ENCODE measurements at regions not wholly inside any gene's neighbourhood (a gene's known extent, or its start where the extent isn't known, plus 50 kb on each side); places are given as distances from the start of the nearest gene placed in this dataset.

GRCh38 chr3:168990621-168991020, 672.9 kb downstream of the MECOM start:
- POLR2A ChIA-PET: no interaction called here
- CTCF ChIA-PET: no interaction called here
- RAD21 ChIA-PET (ENCODE audit: low non-redundant PET in 1 of 2, low total read pairs in 2 of 2, uncharacterized antibody in 2 of 2, unreplicated experiment in 2 of 2): no interaction called here

GRCh38 chr3:168990134-168990533, 673.4 kb downstream of the MECOM start:
- Histone ChIP-seq H3K27ac (ENCODE audit: low read depth, low read length) (no peak overlapping the region), H3K79me2 (ENCODE audit: insufficient read depth, low read length) (no peaks in the 10 kb centered on the region), H3K36me3 (ENCODE audit: control insufficient read depth in 1 of 2, insufficient read depth in 2 of 2, low read length in 2 of 2) (no peaks in the 10 kb centered on the region), H3K9ac (ENCODE audit: low read length) (no peak overlapping the region), H3K9me3 (ENCODE audit: control insufficient read depth in 1 of 2, insufficient read depth in 1 of 2, low read depth in 1 of 2, low read length in 2 of 2) (no peaks in the 10 kb centered on the region), H4K20me1 (ENCODE audit: insufficient read depth) (no peaks in the 10 kb centered on the region), H3K27me3 (ENCODE audit: insufficient read depth, low read length) (no peaks in the 10 kb centered on the region), H3K4me2 (ENCODE audit: low read length) (no peak overlapping the region), H3K4me1 (ENCODE audit: control insufficient read depth in 1 of 2, insufficient read depth in 2 of 2, low read length in 2 of 2) (no peaks in the 10 kb centered on the region), H3K4me3 (replicated peaks in 1 of 2; ENCODE audit: low read depth in 1 of 2, low read length in 2 of 2) (no peak overlapping the region), H2AFZ (ENCODE audit: low read depth, low read length, poor library complexity, severe bottlenecking) (no peak overlapping the region), H3K9me2 (ENCODE audit: insufficient read depth) (no peaks in the 10 kb centered on the region)
- BruUV-seq (replicated peaks): no TSS peak
- ATAC-seq (no peak), DNase-seq (ENCODE audit: low read depth, low spot score) (no peak)
- ChIA-PET CTCF (no interaction called here), RAD21 (ENCODE audit: low non-redundant PET in 1 of 2, low total read pairs in 2 of 2, uncharacterized antibody in 2 of 2, unreplicated experiment in 2 of 2) (no interaction called here), POLR2A (no interaction called here)
- intact Hi-C loops (cut with micrococcal nuclease): no loop called here
- no peak for TF ChIP-seq SP1 (IDR thresholded peaks at IDR 0.05; ENCODE audit: low read depth)
- no peak for TF ChIP-seq YY1 (IDR thresholded peaks at IDR 0.05; ENCODE audit: extremely low read depth, insufficient replicate concordance, low read depth, low read length)
- TF ChIP-seq POLR2A (IDR thresholded peaks at IDR 0.05; ENCODE audit: borderline replicate concordance, extremely low read depth, insufficient read depth, insufficient read length): no peak
- TF ChIP-seq CBX3 (IDR thresholded peaks at IDR 0.05; ENCODE audit: low read depth): no peak
- TF ChIP-seq POLR2AphosphoS5 (IDR thresholded peaks at IDR 0.05; ENCODE audit: low read depth, low read length): no peak
- TF ChIP-seq, protein P1, sequence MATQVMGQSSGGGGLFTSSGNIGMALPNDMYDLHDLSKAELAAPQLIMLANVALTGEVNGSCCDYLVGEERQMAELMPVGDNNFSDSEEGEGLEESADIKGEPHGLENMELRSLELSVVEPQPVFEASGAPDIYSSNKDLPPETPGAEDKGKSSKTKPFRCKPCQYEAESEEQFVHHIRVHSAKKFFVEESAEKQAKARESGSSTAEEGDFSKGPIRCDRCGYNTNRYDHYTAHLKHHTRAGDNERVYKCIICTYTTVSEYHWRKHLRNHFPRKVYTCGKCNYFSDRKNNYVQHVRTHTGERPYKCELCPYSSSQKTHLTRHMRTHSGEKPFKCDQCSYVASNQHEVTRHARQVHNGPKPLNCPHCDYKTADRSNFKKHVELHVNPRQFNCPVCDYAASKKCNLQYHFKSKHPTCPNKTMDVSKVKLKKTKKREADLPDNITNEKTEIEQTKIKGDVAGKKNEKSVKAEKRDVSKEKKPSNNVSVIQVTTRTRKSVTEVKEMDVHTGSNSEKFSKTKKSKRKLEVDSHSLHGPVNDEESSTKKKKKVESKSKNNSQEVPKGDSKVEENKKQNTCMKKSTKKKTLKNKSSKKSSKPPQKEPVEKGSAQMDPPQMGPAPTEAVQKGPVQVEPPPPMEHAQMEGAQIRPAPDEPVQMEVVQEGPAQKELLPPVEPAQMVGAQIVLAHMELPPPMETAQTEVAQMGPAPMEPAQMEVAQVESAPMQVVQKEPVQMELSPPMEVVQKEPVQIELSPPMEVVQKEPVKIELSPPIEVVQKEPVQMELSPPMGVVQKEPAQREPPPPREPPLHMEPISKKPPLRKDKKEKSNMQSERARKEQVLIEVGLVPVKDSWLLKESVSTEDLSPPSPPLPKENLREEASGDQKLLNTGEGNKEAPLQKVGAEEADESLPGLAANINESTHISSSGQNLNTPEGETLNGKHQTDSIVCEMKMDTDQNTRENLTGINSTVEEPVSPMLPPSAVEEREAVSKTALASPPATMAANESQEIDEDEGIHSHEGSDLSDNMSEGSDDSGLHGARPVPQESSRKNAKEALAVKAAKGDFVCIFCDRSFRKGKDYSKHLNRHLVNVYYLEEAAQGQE (IDR thresholded peaks at IDR 0.05; ENCODE audit: low read depth): no peak
- TF ChIP-seq RAD21 (IDR thresholded peaks at IDR 0.05; ENCODE audit: low read depth): no peak
- no peak for TF ChIP-seq ELF1 (IDR thresholded peaks at IDR 0.05; ENCODE audit: borderline replicate concordance, low read depth)
- TF ChIP-seq SRF (IDR thresholded peaks at IDR 0.05; ENCODE audit: low read depth): no peak
- no peak for TF ChIP-seq TCF7L2 (IDR thresholded peaks at IDR 0.05; ENCODE audit: borderline replicate concordance, extremely low read depth, insufficient read depth, insufficient read length)
- TF ChIP-seq CEBPB (IDR thresholded peaks at IDR 0.05; ENCODE audit: low read depth): no peak
- TF ChIP-seq MAX (IDR thresholded peaks at IDR 0.05): no peak
- TF ChIP-seq SIN3A (IDR thresholded peaks at IDR 0.05; ENCODE audit: low read depth): no peak
- TF ChIP-seq ZNF274 (IDR thresholded peaks at IDR 0.05; ENCODE audit: low read depth, low read length): no peak

More at GRCh38 chr3:168990621-168991020, 672.9 kb downstream of the MECOM start:
- H3K36me3 ChIP-seq (ENCODE audit: control insufficient read depth in 1 of 2, insufficient read depth in 2 of 2, low read length in 2 of 2): no peaks in the 10 kb centered on the region
- no peaks in the 10 kb centered on the region for H3K9me3 ChIP-seq (ENCODE audit: control insufficient read depth in 1 of 2, insufficient read depth in 1 of 2, low read depth in 1 of 2, low read length in 2 of 2)
- no peaks in the 10 kb centered on the region for H4K20me1 ChIP-seq (ENCODE audit: insufficient read depth)
- no peak overlapping the region for H3K9ac ChIP-seq (ENCODE audit: low read length)
- TF ChIP-seq TCF7L2 (IDR thresholded peaks at IDR 0.05; ENCODE audit: borderline replicate concordance, extremely low read depth, insufficient read depth, insufficient read length): no peak
- BruUV-seq (replicated peaks): no TSS peak
- DNase-seq (ENCODE audit: low read depth, low spot score) (no peak), ATAC-seq (no peak)
- intact Hi-C loops (cut with micrococcal nuclease): no loop called here
- no peaks in the 10 kb centered on the region for H3K79me2 ChIP-seq (ENCODE audit: insufficient read depth, low read length)
- no peak overlapping the region for H3K4me3 ChIP-seq (replicated peaks in 1 of 2; ENCODE audit: low read depth in 1 of 2, low read length in 2 of 2)
- H3K9me2 ChIP-seq (ENCODE audit: insufficient read depth): no peaks in the 10 kb centered on the region
- H3K4me2 ChIP-seq (ENCODE audit: low read length): no peak overlapping the region
- H2AFZ ChIP-seq (ENCODE audit: low read depth, low read length, poor library complexity, severe bottlenecking): no peak overlapping the region
- H3K4me1 ChIP-seq (ENCODE audit: control insufficient read depth in 1 of 2, insufficient read depth in 2 of 2, low read length in 2 of 2): no peaks in the 10 kb centered on the region
- H3K27me3 ChIP-seq (ENCODE audit: insufficient read depth, low read length): no peaks in the 10 kb centered on the region
- no peak overlapping the region for H3K27ac ChIP-seq (ENCODE audit: low read depth, low read length)
